Suprapubic skin (tissue), 2 donors: ENCODE measurements at regions not wholly inside any gene's neighbourhood (a gene's known extent, or its start where the extent isn't known, plus 50 kb on each side); places are given as distances from the start of the nearest gene placed in this dataset.

Experiments used
- EP300 ChIP-seq: sonication (generic); formaldehyde crosslinking; IDR thresholded peaks from one replicate; pipeline ENCODE4 v1.6.1; 2017; ENCODE audit warnings: antibody characterized with exemption
- POLR2A ChIP-seq, 2 donors: fragments of 450-650 bp; IDR thresholded peaks; one replicate each; pipeline ENCODE4 v1.6.1; 2017; ENCODE audit warnings: antibody characterized with exemption in 2 of 2, mild to moderate bottlenecking in 2 of 2, moderate library complexity in 2 of 2

- TF ChIP-seq POLR2A (IDR thresholded peaks at IDR 0.05) (no peak), EP300 (no peak)
These were observed 185.2 kb downstream of the TMTC3 start for GRCh38 chr12:88327276-88327675.
